Neuronal stem cell (in vitro differentiated cells): ENCODE measurements at regions not wholly inside any gene's neighbourhood (a gene's known extent, or its start where the extent isn't known, plus 50 kb on each side); places are given as distances from the start of the nearest gene placed in this dataset.

Experiments used
- DNase-seq: peaks from one replicate; pipeline ENCODE4 v3.0.0-alpha.2; 2013; ENCODE audit warnings: low spot score
- H2AFZ ChIP-seq: one replicate; pipeline ENCODE4 v1.6.1; 2013; ENCODE audit warnings: mild to moderate bottlenecking, low read length, inconsistent platforms
- H2AK5ac ChIP-seq: 2 replicates; pipeline ENCODE4 v1.6.1; 2013; ENCODE audit warnings: low read depth, mild to moderate bottlenecking, inconsistent platforms, low read length, moderate library complexity, mixed read lengths
- H2BK120ac ChIP-seq: 2 replicates; pipeline ENCODE4 v1.6.1; 2013; ENCODE audit warnings: low read depth, mild to moderate bottlenecking, inconsistent platforms, low read length, moderate library complexity, mixed read lengths
- H2BK12ac ChIP-seq: one replicate; pipeline ENCODE4 v1.6.1; 2013; ENCODE audit warnings: low read length, inconsistent platforms
- H2BK15ac ChIP-seq: 2 replicates; pipeline ENCODE4 v1.6.1; 2013; ENCODE audit warnings: mild to moderate bottlenecking, low read length, inconsistent platforms, mixed read lengths
- H2BK5ac ChIP-seq: one replicate; pipeline ENCODE4 v1.6.1; 2013; ENCODE audit warnings: inconsistent platforms, mild to moderate bottlenecking, low read length, moderate library complexity
- H3K14ac ChIP-seq: one replicate; pipeline ENCODE4 v1.6.1; 2013; ENCODE audit warnings: low read length, inconsistent platforms
- H3K18ac ChIP-seq: 2 replicates; pipeline ENCODE4 v1.6.1; 2013; ENCODE audit warnings: low read length, inconsistent platforms
- H3K23ac ChIP-seq: 2 replicates; pipeline ENCODE4 v1.6.1; 2013; ENCODE audit warnings: low read depth, mild to moderate bottlenecking, mixed read lengths, low read length, inconsistent platforms; ENCODE audit not compliant: poor library complexity
- H3K27ac ChIP-seq: replicated peaks from 3 replicates; pipeline ENCODE4 v1.5.1; 2013; ENCODE audit warnings: low read length, inconsistent platforms
- H3K27me3 ChIP-seq, 3 experiments: 2 replicates each; pipeline ENCODE4 v1.6.1; 2013; ENCODE audit warnings: low read length in 3 of 3, mild to moderate bottlenecking in 2 of 3, inconsistent platforms in 1 of 3, low read depth in 1 of 3, mixed read lengths in 1 of 3, moderate library complexity in 1 of 3; ENCODE audit not compliant: control insufficient read depth in 3 of 3, insufficient read depth in 3 of 3
- H3K36me3 ChIP-seq, 2 donors: replicated peaks in 1 of 2; 2 replicates each; pipeline ENCODE4 v1.6.1; 2013; ENCODE audit warnings: low read length in 2 of 2; ENCODE audit not compliant: control insufficient read depth in 2 of 2, insufficient read depth in 2 of 2
- H3K4ac ChIP-seq: 2 replicates; pipeline ENCODE4 v1.6.1; 2013; ENCODE audit warnings: inconsistent platforms, mild to moderate bottlenecking, low read length, moderate library complexity
- H3K4me1 ChIP-seq, 2 donors: 1 replicate in 1 of 2; 2 replicates in 1 of 2; pipeline ENCODE4 v1.6.1; 2013; ENCODE audit warnings: low read length in 2 of 2, low read depth in 1 of 2; ENCODE audit not compliant: control insufficient read depth in 2 of 2, insufficient read depth in 1 of 2
- H3K4me2 ChIP-seq: one replicate; pipeline ENCODE4 v1.6.1; 2013; ENCODE audit warnings: mild to moderate bottlenecking, low read length, inconsistent platforms; ENCODE audit not compliant: insufficient read depth, poor library complexity, severe bottlenecking
- H3K4me3 ChIP-seq, 2 donors: 2 replicates each; pipeline ENCODE4 v1.5.1; 2013; ENCODE audit warnings: low read length in 2 of 2, mild to moderate bottlenecking in 2 of 2, inconsistent platforms in 1 of 2, moderate library complexity in 1 of 2
- H3K79me1 ChIP-seq: one replicate; pipeline ENCODE4 v1.6.1; 2013; ENCODE audit warnings: low read depth, mild to moderate bottlenecking, inconsistent platforms, low read length, moderate library complexity
- H3K9ac ChIP-seq: one replicate; pipeline ENCODE4 v1.6.1; 2013; ENCODE audit warnings: mild to moderate bottlenecking, low read depth, low read length, inconsistent platforms; ENCODE audit not compliant: poor library complexity
- H3K9me3 ChIP-seq, 2 donors: replicated peaks in 1 of 2; 2 replicates each; pipeline versions ENCODE3 to v1.6.1; 2013; ENCODE audit warnings: low read length in 2 of 2, mild to moderate bottlenecking in 2 of 2, inconsistent platforms in 1 of 2, low read depth in 1 of 2, mixed read lengths in 1 of 2, moderate library complexity in 1 of 2; ENCODE audit not compliant: control insufficient read depth in 2 of 2, insufficient read depth in 1 of 2
- H4K8ac ChIP-seq: one replicate; pipeline ENCODE4 v1.6.1; 2013; ENCODE audit warnings: low read depth, mild to moderate bottlenecking, inconsistent platforms, low read length, moderate library complexity
- H4K91ac ChIP-seq: one replicate; pipeline ENCODE4 v1.6.1; 2013; ENCODE audit warnings: low read length, low read depth, mild to moderate bottlenecking, inconsistent platforms; ENCODE audit not compliant: poor library complexity
- WGBS, 2 donors: extraction: QIAGEN DNeasy Blood & Tissue Kit; methylation state at CpG; one replicate each; pipeline ENCODE4 v1.1.7; 2013; ENCODE audit warnings: missing lambda C conversion rate in 2 of 2, mixed read lengths in 1 of 2; ENCODE audit not compliant: insufficient read length in 2 of 2, insufficient replicate concordance in 1 of 2; ENCODE audit errors: extremely low coverage in 2 of 2; 5-methylcytosine and 5-hydroxymethylcytosine counted together

DNA sequence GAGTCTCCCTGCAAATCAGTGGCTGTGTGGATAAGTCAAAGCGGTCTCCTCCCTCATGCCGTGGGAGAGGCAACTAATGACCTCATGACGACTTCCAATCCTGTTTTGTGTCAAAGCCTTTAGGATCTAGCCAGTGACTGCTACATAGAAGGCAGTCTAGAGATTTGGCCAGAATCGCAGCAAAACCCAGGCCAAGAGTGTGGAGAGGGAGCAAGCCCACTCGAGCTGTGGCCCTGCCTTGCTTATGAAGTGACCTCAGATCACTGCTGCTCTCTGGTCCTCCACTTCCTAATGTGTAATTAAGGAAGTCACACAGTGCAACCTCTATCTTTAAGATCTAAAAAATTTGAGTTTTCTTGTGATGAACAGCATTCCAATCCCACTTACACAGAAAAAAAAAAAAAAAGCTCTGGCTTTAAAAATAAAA is 296.7 kb upstream of the KLF6 start:
- Histone ChIP-seq H3K14ac (no peak overlapping the region), H2BK15ac (no peak overlapping the region), H2AFZ (no peak overlapping the region), H3K9me3 (no peaks in the 10 kb centered on the region), H3K4me2 (no peak overlapping the region), H3K4ac (no peak overlapping the region), H4K8ac (no peak overlapping the region), H3K36me3 (no peaks in the 10 kb centered on the region), H2BK5ac (no peak overlapping the region), H3K79me1 (no peaks in the 10 kb centered on the region), H3K18ac (no peak overlapping the region), H2AK5ac (no peak overlapping the region), H2BK120ac (no peak overlapping the region), H4K91ac (no peak overlapping the region), H2BK12ac (no peak overlapping the region), H3K9ac (no peak overlapping the region), H3K27me3 (no peaks in the 10 kb centered on the region), H3K23ac (no peak overlapping the region), H3K4me1 (peaks cover 2 to 7% of the 10 kb centered on the region in 2 donors), H3K4me3 (no peak overlapping the region), H3K27ac (no peak overlapping the region)
- no CpG with 5 or more reads among the region's 5 CpGs for WGBS, 2 donors
- DNase-seq = no peak

GRCh38 chr10:4080225-4080805 is 295.3 kb upstream of the KLF6 start:
- Histone ChIP-seq H4K91ac (no peak overlapping the region), H3K4me3 (no peak overlapping the region), H3K9me3 (peaks cover 0 to 1% of the 10 kb centered on the region in 2 donors), H3K23ac (no peak overlapping the region), H2BK15ac (no peak overlapping the region), H2BK120ac (no peak overlapping the region), H3K4ac (no peak overlapping the region), H3K9ac (no peak overlapping the region), H2BK12ac (no peak overlapping the region), H3K36me3 (no peaks in the 10 kb centered on the region), H3K18ac (no peak overlapping the region), H3K4me1 (peaks cover 0 to 5% of the 10 kb centered on the region in 2 donors), H3K4me2 (no peak overlapping the region), H2AK5ac (no peak overlapping the region), H2AFZ (no peak overlapping the region), H4K8ac (no peak overlapping the region), H3K27ac (no peak overlapping the region), H3K14ac (no peak overlapping the region), H3K79me1 (no peaks in the 10 kb centered on the region), H2BK5ac (no peak overlapping the region), H3K27me3 (no peaks in the 10 kb centered on the region)
- DNase-seq = no peak
- WGBS, 2 donors = no CpG with 5 or more reads among the region's 7 CpGs

GRCh38 chr10:4079803-4080202 is 294.8 kb upstream of the KLF6 start:
- H2BK15ac ChIP-seq = no peak overlapping the region
- H2BK5ac ChIP-seq = no peak overlapping the region
- no peaks in the 10 kb centered on the region for H3K79me1 ChIP-seq
- no peak overlapping the region for H4K8ac ChIP-seq
- no peak overlapping the region for H3K4me3 ChIP-seq
- no peak overlapping the region for H3K4ac ChIP-seq
- H3K14ac ChIP-seq = no peak overlapping the region
- H2AK5ac ChIP-seq = no peak overlapping the region
- peaks cover 0 to 5% of the 10 kb centered on the region in 2 donors for H3K4me1 ChIP-seq
- DNase-seq = no peak
- no CpG with 5 or more reads among the region's 5 CpGs for WGBS, 2 donors
- no peak overlapping the region for H3K27ac ChIP-seq
- H3K27me3 ChIP-seq = no peaks in the 10 kb centered on the region
- H3K23ac ChIP-seq = no peak overlapping the region
- H3K36me3 ChIP-seq = no peaks in the 10 kb centered on the region
- H3K4me2 ChIP-seq = no peak overlapping the region
- H2AFZ ChIP-seq = no peak overlapping the region
- H2BK12ac ChIP-seq = no peak overlapping the region
- H2BK120ac ChIP-seq = no peak overlapping the region
- no peak overlapping the region for H3K18ac ChIP-seq
- H3K9ac ChIP-seq = no peak overlapping the region
- no peak overlapping the region for H4K91ac ChIP-seq
- H3K9me3 ChIP-seq = peaks cover 0 to 2% of the 10 kb centered on the region in 2 donors

DNA sequence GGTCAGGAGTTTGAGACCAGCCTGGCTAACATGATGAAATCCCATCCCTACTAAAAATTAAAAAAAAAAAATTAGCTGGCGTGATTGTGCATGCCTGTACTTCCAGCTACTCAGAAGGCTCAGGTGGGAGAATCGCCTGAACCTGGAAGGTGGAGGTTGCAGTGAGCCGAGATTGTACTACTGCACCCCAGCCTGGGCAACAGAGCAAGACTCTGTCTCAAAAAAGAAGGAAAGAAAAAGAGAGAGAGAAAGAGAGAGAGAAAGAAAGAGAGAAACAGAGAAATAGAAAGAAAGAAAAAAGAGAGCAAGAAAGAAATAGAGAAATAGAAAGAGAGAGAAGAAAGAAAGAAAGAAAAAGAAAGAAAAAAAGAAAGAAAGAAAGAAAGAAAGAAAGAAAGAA is 292.8 kb upstream of the KLF6 start:
- Histone ChIP-seq H3K27me3 (no peaks in the 10 kb centered on the region), H3K4me3 (no peak overlapping the region), H2AK5ac (no peak overlapping the region), H2AFZ (no peak overlapping the region), H3K27ac (no peak overlapping the region), H3K9me3 (peaks cover under 1 to 2% of the 10 kb centered on the region in 2 donors), H2BK12ac (no peak overlapping the region), H2BK120ac (no peak overlapping the region), H3K4ac (no peak overlapping the region), H4K91ac (no peak overlapping the region), H3K79me1 (no peaks in the 10 kb centered on the region), H2BK5ac (no peak overlapping the region), H3K4me2 (no peak overlapping the region), H3K9ac (no peak overlapping the region), H4K8ac (no peak overlapping the region), H3K36me3 (no peaks in the 10 kb centered on the region), H3K14ac (no peak overlapping the region), H3K4me1 (no peaks in the 10 kb centered on the region), H2BK15ac (no peak overlapping the region), H3K23ac (no peak overlapping the region), H3K18ac (no peak overlapping the region)
- no peak for DNase-seq
- no CpG with 5 or more reads among the region's 3 CpGs for WGBS, 2 donors
